ENCODE measurements at regions not wholly inside any gene's neighbourhood (a gene's known extent, or its start where the extent isn't known, plus 50 kb on each side); places are given as distances from the start of the nearest gene placed in this dataset.

DNA sequence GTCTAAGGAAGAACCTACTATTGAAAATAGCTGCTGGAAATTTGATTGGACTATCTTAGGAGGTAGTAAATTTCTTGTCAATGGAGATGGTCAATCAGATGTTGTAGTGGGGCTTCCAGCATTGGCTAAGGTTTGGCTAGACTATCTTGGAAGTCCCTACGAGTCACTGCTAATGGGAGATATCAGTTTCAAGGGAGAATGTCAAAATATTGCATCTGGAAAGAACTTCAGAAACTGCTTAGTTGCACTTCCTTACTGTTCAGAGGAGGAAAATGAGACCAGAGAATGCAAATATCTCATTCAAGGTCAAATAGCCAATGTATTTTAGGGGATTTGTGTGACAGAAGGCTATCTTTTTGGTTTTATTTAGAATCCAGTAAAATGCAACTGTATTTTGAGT, 53.5 kb upstream of the CCN2 start:
- TF ChIP-seq, protein P1, sequence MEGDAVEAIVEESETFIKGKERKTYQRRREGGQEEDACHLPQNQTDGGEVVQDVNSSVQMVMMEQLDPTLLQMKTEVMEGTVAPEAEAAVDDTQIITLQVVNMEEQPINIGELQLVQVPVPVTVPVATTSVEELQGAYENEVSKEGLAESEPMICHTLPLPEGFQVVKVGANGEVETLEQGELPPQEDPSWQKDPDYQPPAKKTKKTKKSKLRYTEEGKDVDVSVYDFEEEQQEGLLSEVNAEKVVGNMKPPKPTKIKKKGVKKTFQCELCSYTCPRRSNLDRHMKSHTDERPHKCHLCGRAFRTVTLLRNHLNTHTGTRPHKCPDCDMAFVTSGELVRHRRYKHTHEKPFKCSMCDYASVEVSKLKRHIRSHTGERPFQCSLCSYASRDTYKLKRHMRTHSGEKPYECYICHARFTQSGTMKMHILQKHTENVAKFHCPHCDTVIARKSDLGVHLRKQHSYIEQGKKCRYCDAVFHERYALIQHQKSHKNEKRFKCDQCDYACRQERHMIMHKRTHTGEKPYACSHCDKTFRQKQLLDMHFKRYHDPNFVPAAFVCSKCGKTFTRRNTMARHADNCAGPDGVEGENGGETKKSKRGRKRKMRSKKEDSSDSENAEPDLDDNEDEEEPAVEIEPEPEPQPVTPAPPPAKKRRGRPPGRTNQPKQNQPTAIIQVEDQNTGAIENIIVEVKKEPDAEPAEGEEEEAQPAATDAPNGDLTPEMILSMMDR (IDR thresholded peaks at IDR 0.05; ENCODE audit: poor library complexity) = no peak
- no peak for TF ChIP-seq EZH2 (IDR thresholded peaks at IDR 0.05; ENCODE audit: borderline replicate concordance)
- no peak for TF ChIP-seq EZH2phosphoT487 (IDR thresholded peaks at IDR 0.05; ENCODE audit: low read depth, severe bottlenecking, unreplicated experiment)
